ENCODE measurements at regions not wholly inside any gene's neighbourhood (a gene's known extent, or its start where the extent isn't known, plus 50 kb on each side); places are given as distances from the start of the nearest gene placed in this dataset.

DNA sequence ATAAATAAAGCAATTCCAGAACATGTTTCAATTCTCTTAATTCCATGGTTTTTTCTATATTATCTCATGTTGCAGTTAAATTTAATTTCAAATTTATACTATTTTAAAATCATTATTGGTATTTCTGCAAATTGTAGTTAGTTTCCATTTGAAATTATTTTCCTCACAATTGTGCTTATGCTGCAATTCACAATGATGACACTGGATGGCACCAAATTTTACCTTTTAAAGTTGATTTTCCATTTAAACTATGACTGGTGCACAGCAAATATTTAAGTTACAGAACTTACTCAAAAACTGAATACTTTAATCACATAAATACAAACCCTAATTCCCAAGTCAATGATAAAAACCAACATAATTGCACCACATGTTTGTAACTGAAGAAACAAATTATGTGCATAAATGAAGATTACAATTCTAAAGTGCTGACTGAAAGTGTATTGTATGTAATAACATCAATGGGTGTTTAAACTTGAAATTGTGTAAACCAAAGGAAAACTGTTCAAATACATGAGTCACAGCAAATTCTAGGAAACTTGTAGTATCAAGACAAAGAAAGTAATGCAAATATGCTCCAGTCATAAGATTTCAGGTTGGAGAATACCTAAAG lies 75.3 kb upstream of the AASS start:
- H3K36me3 Mint-ChIP-seq (ENCODE audit: low read depth): no peaks in the 10 kb centered on the region
- H3K4me3 ChIP-seq: no peak overlapping the region
- H4K20me1 ChIP-seq (replicated peaks; ENCODE audit: insufficient read depth): no peaks in the 10 kb centered on the region
- no peaks in the 10 kb centered on the region for H3F3A ChIP-seq (replicated peaks; ENCODE audit: low read depth)
- H2AFZ ChIP-seq: no peak overlapping the region
- H3K4me2 ChIP-seq: no peak overlapping the region
- H3K27me3 Mint-ChIP-seq (ENCODE audit: insufficient read depth, low read depth, poor library complexity): no peaks in the 10 kb centered on the region
- H3K27me3 ChIP-seq (ENCODE audit: insufficient read depth): no peaks in the 10 kb centered on the region
- ATAC-seq (no peak), DNase-seq (ENCODE audit: low spot score) (peak; percentile 61)
- TF ChIP-seq STAT1 (IDR thresholded peaks at IDR 0.05; ENCODE audit: unreplicated experiment) (no peak), EZH2 (IDR thresholded peaks at IDR 0.05; ENCODE audit: low read depth, unreplicated experiment) (no peak), NANOG (IDR thresholded peaks at IDR 0.05; ENCODE audit: borderline replicate concordance) (no peak), POLR2AphosphoS5 (IDR thresholded peaks at IDR 0.05; ENCODE audit: low read depth) (no peak)
- TF ChIP-seq, protein P1, sequence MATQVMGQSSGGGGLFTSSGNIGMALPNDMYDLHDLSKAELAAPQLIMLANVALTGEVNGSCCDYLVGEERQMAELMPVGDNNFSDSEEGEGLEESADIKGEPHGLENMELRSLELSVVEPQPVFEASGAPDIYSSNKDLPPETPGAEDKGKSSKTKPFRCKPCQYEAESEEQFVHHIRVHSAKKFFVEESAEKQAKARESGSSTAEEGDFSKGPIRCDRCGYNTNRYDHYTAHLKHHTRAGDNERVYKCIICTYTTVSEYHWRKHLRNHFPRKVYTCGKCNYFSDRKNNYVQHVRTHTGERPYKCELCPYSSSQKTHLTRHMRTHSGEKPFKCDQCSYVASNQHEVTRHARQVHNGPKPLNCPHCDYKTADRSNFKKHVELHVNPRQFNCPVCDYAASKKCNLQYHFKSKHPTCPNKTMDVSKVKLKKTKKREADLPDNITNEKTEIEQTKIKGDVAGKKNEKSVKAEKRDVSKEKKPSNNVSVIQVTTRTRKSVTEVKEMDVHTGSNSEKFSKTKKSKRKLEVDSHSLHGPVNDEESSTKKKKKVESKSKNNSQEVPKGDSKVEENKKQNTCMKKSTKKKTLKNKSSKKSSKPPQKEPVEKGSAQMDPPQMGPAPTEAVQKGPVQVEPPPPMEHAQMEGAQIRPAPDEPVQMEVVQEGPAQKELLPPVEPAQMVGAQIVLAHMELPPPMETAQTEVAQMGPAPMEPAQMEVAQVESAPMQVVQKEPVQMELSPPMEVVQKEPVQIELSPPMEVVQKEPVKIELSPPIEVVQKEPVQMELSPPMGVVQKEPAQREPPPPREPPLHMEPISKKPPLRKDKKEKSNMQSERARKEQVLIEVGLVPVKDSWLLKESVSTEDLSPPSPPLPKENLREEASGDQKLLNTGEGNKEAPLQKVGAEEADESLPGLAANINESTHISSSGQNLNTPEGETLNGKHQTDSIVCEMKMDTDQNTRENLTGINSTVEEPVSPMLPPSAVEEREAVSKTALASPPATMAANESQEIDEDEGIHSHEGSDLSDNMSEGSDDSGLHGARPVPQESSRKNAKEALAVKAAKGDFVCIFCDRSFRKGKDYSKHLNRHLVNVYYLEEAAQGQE (IDR thresholded peaks at IDR 0.05; ENCODE audit: unreplicated experiment): no peak
- TF ChIP-seq, protein P2, sequence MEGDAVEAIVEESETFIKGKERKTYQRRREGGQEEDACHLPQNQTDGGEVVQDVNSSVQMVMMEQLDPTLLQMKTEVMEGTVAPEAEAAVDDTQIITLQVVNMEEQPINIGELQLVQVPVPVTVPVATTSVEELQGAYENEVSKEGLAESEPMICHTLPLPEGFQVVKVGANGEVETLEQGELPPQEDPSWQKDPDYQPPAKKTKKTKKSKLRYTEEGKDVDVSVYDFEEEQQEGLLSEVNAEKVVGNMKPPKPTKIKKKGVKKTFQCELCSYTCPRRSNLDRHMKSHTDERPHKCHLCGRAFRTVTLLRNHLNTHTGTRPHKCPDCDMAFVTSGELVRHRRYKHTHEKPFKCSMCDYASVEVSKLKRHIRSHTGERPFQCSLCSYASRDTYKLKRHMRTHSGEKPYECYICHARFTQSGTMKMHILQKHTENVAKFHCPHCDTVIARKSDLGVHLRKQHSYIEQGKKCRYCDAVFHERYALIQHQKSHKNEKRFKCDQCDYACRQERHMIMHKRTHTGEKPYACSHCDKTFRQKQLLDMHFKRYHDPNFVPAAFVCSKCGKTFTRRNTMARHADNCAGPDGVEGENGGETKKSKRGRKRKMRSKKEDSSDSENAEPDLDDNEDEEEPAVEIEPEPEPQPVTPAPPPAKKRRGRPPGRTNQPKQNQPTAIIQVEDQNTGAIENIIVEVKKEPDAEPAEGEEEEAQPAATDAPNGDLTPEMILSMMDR (conservative IDR thresholded peaks at IDR 0.05; ENCODE audit: low read depth in 2 of 2): peak; percentile 66 to 94
- TF ChIP-seq, protein P3, sequence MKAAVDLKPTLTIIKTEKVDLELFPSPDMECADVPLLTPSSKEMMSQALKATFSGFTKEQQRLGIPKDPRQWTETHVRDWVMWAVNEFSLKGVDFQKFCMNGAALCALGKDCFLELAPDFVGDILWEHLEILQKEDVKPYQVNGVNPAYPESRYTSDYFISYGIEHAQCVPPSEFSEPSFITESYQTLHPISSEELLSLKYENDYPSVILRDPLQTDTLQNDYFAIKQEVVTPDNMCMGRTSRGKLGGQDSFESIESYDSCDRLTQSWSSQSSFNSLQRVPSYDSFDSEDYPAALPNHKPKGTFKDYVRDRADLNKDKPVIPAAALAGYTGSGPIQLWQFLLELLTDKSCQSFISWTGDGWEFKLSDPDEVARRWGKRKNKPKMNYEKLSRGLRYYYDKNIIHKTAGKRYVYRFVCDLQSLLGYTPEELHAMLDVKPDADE (IDR thresholded peaks at IDR 0.05): no peak
- H3K79me2 ChIP-seq (replicated peaks; ENCODE audit: insufficient read depth): no peaks in the 10 kb centered on the region
- H3K36me3 ChIP-seq (ENCODE audit: insufficient read depth): no peaks in the 10 kb centered on the region
- H3K9me2 ChIP-seq (ENCODE audit: insufficient read depth): no peaks in the 10 kb centered on the region
- no peaks in the 10 kb centered on the region for H3K4me1 ChIP-seq (ENCODE audit: insufficient read depth)
- peaks cover 6% of the 10 kb centered on the region; the same call in 2 of the 3 replicates for H3K4me1 Mint-ChIP-seq
- H3K4me3 Mint-ChIP-seq: no peak overlapping the region
- no peaks in the 10 kb centered on the region for H3K9me3 Mint-ChIP-seq
- H3K27ac Mint-ChIP-seq: no peak overlapping the region
- no peak overlapping the region for H3K27ac ChIP-seq (ENCODE audit: low read depth)

DNA sequence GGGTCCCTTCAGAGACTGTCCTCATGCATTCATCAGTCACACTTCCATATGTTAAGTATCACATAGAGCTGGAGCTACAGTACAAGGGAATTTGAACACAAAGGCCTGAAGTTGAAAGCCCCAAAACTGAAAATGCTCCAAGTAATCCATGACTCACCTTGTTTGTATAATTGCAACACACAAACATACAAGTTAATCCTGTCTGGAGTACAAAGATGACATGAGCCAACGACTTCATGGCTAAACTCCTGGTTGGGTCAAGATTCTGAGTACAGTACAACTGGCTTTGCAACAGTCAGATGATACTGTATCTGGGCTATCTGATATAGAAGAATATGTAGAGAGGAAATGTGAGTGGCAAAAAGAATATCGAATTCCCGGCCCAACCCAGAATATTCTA lies 73.1 kb upstream of the AASS start:
- DNase-seq (ENCODE audit: low spot score): no peak
- Histone ChIP-seq H2AFZ (no peak overlapping the region), H3K27ac (ENCODE audit: low read depth) (no peak overlapping the region; the same call in 1 of the 2 replicates), H3K27me3 (ENCODE audit: insufficient read depth) (no peaks in the 10 kb centered on the region), H3F3A (replicated peaks; ENCODE audit: low read depth) (no peaks in the 10 kb centered on the region), H3K4me1 (ENCODE audit: insufficient read depth) (no peaks in the 10 kb centered on the region), H3K79me2 (replicated peaks; ENCODE audit: insufficient read depth) (no peaks in the 10 kb centered on the region), H3K9me2 (ENCODE audit: insufficient read depth) (no peaks in the 10 kb centered on the region), H3K4me2 (no peak overlapping the region), H4K20me1 (replicated peaks; ENCODE audit: insufficient read depth) (no peaks in the 10 kb centered on the region), H3K36me3 (ENCODE audit: insufficient read depth) (no peaks in the 10 kb centered on the region), H3K4me3 (no peak overlapping the region)
- Mint-ChIP-seq H3K4me3 (no peak overlapping the region), H3K9me3 (no peaks in the 10 kb centered on the region; the same call in 2 of the 3 replicates), H3K4me1 (no peaks in the 10 kb centered on the region), H3K27ac (no peak overlapping the region), H3K36me3 (ENCODE audit: low read depth) (no peaks in the 10 kb centered on the region), H3K27me3 (ENCODE audit: insufficient read depth, low read depth, poor library complexity) (no peaks in the 10 kb centered on the region)
- no peak for ATAC-seq
- TF ChIP-seq ZNF331 (CRISPR knock-in tag; IDR thresholded peaks at IDR 0.05; ENCODE audit: low read depth) (no peak), ZNF114 (CRISPR knock-in tag; IDR thresholded peaks at IDR 0.05) (no peak), POLR2AphosphoS5 (IDR thresholded peaks at IDR 0.05; ENCODE audit: low read depth) (no peak)
- TF ChIP-seq, protein P1 (IDR thresholded peaks at IDR 0.05; ENCODE audit: unreplicated experiment): no peak
- TF ChIP-seq, protein P2 (conservative IDR thresholded peaks at IDR 0.05; ENCODE audit: low read depth in 2 of 2): no peak

Data from GM23338 (cell line).